HepG2 (cell line): ENCODE measurements at regions not wholly inside any gene's neighbourhood (a gene's known extent, or its start where the extent isn't known, plus 50 kb on each side); places are given as distances from the start of the nearest gene placed in this dataset.
A peak's percentile ranks its signal among the peaks of the same experiment; 100 is the strongest.

Experiments used
- FOXM1 ChIP-seq: sonication (generic); formaldehyde crosslinking; IDR thresholded peaks from 2 replicates; pipeline ENCODE4 v1.5.0; 2020; ENCODE audit warnings: missing genetic modification reagents
- RAD21 ChIP-seq: fragments of 450-650 bp; formaldehyde crosslinking; IDR thresholded peaks from 2 replicates; pipeline ENCODE4 v1.5.0; 2020; ENCODE audit warnings: mild to moderate bottlenecking
- REL ChIP-seq: sonication (generic); formaldehyde crosslinking; conservative IDR thresholded peaks from 2 replicates; pipeline ENCODE4 v1.8.0; 2022; ENCODE audit warnings: mild to moderate bottlenecking, missing genetic modification reagents, moderate library complexity
- SMC3 ChIP-seq: IDR thresholded peaks from 2 replicates; pipeline ENCODE4 v1.6.1; 2011; ENCODE audit warnings: low read length, improper control_type of control experiment
- SRSF4 ChIP-seq: fragments of 200-400 bp; formaldehyde crosslinking; IDR thresholded peaks from one replicate; pipeline ENCODE4 v1.6.1; 2018; ENCODE audit warnings: mild to moderate bottlenecking, low read depth, low read length, moderate library complexity; ENCODE audit not compliant: poor library complexity, severe bottlenecking
- SRSF9 ChIP-seq: fragments of 200-400 bp; formaldehyde crosslinking; IDR thresholded peaks from 2 replicates; pipeline ENCODE4 v1.6.1; 2018; ENCODE audit warnings: borderline replicate concordance, mild to moderate bottlenecking, low read depth, low read length; ENCODE audit not compliant: insufficient read depth, poor library complexity, severe bottlenecking
- ZC3H13 ChIP-seq: sonication (generic); formaldehyde crosslinking; IDR thresholded peaks from 2 replicates; pipeline ENCODE4 v1.8.1; 2023; ENCODE audit warnings: mild to moderate bottlenecking, missing genetic modification reagents, moderate library complexity
- ZFY ChIP-seq: sonication (generic); formaldehyde crosslinking; IDR thresholded peaks from 2 replicates; pipeline ENCODE4 v1.4.0; 2020; ENCODE audit warnings: missing genetic modification reagents
- ZNF350 ChIP-seq: sonication (generic); formaldehyde crosslinking; IDR thresholded peaks from 2 replicates; pipeline ENCODE4 v1.4.0; 2020; ENCODE audit warnings: mild to moderate bottlenecking, low read depth, missing genetic modification reagents, borderline replicate concordance
- ZNF768 ChIP-seq: sonication (generic); formaldehyde crosslinking; IDR thresholded peaks from 2 replicates; pipeline ENCODE4 v1.4.0; 2020; ENCODE audit warnings: missing genetic modification reagents
- TF ChIP-seq, protein P1 (sequence below): sonication (generic); formaldehyde crosslinking; IDR thresholded peaks from 2 replicates; pipeline ENCODE4 v1.5.0; 2020; ENCODE audit warnings: mild to moderate bottlenecking, missing genetic modification reagents, borderline replicate concordance
- TF ChIP-seq, protein P2 (sequence below): sonication (generic); formaldehyde crosslinking; IDR thresholded peaks from 2 replicates; pipeline ENCODE4 v1.5.1; 2020; ENCODE audit warnings: missing genetic modification reagents, mild to moderate bottlenecking, borderline replicate concordance
- TF ChIP-seq, protein P3 (sequence below): sonication (generic); formaldehyde crosslinking; IDR thresholded peaks from 2 replicates; pipeline ENCODE4 v1.4.0; 2020; ENCODE audit warnings: missing genetic modification reagents

DNA sequence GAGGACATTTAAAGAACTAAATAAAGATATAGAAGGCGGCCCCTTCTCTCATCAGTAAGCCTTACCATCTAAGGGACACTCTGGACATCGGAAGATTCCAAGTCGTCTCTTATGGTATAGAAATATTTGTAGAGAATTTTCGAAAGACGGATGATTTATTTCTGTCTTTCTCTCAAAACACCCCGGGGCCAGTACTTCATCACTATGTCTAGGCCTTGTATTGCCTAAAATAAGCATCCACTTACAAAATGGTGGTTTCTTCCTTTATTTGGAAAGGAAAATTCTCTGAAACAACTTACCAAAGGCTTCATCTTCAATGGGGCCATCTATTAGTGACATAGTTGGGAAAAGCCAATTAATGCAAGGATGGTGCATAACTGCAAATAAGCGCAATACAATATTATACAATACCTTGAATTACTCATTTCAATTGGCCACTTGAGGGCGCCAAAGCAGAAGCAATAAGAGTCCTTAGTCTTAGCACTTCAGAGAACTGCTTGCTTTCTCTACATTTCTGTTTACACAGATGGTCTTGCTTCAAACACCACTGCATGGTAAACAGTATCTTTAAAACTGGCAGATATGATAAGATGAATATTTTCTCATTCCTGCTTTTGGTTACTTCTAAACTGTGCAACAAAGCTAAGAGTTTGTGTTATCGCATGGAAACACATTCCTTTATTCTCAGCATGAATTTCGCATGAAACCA lies 113.2 kb downstream of the VIP start (continued):
- TF ChIP-seq, protein P1, sequence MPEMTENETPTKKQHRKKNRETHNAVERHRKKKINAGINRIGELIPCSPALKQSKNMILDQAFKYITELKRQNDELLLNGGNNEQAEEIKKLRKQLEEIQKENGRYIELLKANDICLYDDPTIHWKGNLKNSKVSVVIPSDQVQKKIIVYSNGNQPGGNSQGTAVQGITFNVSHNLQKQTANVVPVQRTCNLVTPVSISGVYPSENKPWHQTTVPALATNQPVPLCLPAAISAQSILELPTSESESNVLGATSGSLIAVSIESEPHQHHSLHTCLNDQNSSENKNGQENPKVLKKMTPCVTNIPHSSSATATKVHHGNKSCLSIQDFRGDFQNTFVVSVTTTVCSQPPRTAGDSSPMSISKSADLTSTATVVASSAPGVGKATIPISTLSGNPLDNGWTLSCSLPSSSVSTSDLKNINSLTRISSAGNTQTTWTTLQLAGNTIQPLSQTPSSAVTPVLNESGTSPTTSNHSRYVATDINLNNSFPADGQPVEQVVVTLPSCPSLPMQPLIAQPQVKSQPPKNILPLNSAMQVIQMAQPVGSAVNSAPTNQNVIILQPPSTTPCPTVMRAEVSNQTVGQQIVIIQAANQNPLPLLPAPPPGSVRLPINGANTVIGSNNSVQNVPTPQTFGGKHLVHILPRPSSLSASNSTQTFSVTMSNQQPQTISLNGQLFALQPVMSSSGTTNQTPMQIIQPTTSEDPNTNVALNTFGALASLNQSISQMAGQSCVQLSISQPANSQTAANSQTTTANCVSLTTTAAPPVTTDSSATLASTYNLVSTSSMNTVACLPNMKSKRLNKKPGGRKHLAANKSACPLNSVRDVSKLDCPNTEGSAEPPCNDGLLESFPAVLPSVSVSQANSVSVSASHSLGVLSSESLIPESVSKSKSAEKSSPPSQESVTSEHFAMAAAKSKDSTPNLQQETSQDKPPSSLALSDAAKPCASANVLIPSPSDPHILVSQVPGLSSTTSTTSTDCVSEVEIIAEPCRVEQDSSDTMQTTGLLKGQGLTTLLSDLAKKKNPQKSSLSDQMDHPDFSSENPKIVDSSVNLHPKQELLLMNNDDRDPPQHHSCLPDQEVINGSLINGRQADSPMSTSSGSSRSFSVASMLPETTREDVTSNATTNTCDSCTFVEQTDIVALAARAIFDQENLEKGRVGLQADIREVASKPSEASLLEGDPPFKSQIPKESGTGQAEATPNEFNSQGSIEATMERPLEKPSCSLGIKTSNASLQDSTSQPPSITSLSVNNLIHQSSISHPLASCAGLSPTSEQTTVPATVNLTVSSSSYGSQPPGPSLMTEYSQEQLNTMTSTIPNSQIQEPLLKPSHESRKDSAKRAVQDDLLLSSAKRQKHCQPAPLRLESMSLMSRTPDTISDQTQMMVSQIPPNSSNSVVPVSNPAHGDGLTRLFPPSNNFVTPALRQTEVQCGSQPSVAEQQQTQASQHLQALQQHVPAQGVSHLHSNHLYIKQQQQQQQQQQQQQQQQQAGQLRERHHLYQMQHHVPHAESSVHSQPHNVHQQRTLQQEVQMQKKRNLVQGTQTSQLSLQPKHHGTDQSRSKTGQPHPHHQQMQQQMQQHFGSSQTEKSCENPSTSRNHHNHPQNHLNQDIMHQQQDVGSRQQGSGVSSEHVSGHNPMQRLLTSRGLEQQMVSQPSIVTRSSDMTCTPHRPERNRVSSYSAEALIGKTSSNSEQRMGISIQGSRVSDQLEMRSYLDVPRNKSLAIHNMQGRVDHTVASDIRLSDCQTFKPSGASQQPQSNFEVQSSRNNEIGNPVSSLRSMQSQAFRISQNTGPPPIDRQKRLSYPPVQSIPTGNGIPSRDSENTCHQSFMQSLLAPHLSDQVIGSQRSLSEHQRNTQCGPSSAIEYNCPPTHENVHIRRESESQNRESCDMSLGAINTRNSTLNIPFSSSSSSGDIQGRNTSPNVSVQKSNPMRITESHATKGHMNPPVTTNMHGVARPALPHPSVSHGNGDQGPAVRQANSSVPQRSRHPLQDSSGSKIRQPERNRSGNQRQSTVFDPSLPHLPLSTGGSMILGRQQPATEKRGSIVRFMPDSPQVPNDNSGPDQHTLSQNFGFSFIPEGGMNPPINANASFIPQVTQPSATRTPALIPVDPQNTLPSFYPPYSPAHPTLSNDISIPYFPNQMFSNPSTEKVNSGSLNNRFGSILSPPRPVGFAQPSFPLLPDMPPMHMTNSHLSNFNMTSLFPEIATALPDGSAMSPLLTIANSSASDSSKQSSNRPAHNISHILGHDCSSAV, result no peak
- TF ChIP-seq SMC3 (peak; percentile 72), SRSF9 (no peak), SRSF4 (no peak), ZC3H13 (CRISPR knock-in tag) (no peak), REL (CRISPR knock-in tag) (no peak), RAD21 (CRISPR knock-in tag) (peak; percentile 65), ZNF768 (CRISPR knock-in tag) (no peak), FOXM1 (CRISPR knock-in tag) (no peak), ZNF350 (CRISPR knock-in tag) (no peak), ZFY (CRISPR knock-in tag) (no peak)
- TF ChIP-seq, protein P2, sequence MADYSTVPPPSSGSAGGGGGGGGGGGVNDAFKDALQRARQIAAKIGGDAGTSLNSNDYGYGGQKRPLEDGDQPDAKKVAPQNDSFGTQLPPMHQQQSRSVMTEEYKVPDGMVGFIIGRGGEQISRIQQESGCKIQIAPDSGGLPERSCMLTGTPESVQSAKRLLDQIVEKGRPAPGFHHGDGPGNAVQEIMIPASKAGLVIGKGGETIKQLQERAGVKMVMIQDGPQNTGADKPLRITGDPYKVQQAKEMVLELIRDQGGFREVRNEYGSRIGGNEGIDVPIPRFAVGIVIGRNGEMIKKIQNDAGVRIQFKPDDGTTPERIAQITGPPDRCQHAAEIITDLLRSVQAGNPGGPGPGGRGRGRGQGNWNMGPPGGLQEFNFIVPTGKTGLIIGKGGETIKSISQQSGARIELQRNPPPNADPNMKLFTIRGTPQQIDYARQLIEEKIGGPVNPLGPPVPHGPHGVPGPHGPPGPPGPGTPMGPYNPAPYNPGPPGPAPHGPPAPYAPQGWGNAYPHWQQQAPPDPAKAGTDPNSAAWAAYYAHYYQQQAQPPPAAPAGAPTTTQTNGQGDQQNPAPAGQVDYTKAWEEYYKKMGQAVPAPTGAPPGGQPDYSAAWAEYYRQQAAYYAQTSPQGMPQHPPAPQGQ (CRISPR knock-in tag), result no peak
- TF ChIP-seq, protein P3, sequence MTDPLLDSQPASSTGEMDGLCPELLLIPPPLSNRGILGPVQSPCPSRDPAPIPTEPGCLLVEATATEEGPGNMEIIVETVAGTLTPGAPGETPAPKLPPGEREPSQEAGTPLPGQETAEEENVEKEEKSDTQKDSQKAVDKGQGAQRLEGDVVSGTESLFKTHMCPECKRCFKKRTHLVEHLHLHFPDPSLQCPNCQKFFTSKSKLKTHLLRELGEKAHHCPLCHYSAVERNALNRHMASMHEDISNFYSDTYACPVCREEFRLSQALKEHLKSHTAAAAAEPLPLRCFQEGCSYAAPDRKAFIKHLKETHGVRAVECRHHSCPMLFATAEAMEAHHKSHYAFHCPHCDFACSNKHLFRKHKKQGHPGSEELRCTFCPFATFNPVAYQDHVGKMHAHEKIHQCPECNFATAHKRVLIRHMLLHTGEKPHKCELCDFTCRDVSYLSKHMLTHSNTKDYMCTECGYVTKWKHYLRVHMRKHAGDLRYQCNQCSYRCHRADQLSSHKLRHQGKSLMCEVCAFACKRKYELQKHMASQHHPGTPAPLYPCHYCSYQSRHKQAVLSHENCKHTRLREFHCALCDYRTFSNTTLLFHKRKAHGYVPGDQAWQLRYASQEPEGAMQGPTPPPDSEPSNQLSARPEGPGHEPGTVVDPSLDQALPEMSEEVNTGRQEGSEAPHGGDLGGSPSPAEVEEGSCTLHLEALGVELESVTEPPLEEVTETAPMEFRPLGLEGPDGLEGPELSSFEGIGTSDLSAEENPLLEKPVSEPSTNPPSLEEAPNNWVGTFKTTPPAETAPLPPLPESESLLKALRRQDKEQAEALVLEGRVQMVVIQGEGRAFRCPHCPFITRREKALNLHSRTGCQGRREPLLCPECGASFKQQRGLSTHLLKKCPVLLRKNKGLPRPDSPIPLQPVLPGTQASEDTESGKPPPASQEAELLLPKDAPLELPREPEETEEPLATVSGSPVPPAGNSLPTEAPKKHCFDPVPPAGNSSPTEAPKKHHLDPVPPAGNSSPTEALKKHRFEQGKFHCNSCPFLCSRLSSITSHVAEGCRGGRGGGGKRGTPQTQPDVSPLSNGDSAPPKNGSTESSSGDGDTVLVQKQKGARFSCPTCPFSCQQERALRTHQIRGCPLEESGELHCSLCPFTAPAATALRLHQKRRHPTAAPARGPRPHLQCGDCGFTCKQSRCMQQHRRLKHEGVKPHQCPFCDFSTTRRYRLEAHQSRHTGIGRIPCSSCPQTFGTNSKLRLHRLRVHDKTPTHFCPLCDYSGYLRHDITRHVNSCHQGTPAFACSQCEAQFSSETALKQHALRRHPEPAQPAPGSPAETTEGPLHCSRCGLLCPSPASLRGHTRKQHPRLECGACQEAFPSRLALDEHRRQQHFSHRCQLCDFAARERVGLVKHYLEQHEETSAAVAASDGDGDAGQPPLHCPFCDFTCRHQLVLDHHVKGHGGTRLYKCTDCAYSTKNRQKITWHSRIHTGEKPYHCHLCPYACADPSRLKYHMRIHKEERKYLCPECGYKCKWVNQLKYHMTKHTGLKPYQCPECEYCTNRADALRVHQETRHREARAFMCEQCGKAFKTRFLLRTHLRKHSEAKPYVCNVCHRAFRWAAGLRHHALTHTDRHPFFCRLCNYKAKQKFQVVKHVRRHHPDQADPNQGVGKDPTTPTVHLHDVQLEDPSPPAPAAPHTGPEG, result no peak
